GM23338 (cell line): ENCODE measurements at regions not wholly inside any gene's neighbourhood (a gene's known extent, or its start where the extent isn't known, plus 50 kb on each side); places are given as distances from the start of the nearest gene placed in this dataset.

Experiments used
- CREB1 ChIP-seq: fragments of 250-450 bp; sonication (Bioruptor Pico); IDR thresholded peaks from 2 replicates; pipeline ENCODE4 v1.5.0; 2020; ENCODE audit warnings: low read depth, mild to moderate bottlenecking, moderate library complexity
- CTCF ChIP-seq, 2 experiments: fragments of 200-600 bp in 1 of 2; sonication (generic) in 1 of 2; conservative IDR thresholded peaks; 2 replicates each; pipeline versions ENCODE4 v1.5.1 to v1.6.1; 2016 to 2017; ENCODE audit warnings: antibody characterized with exemption in 2 of 2, low read depth in 2 of 2, mild to moderate bottlenecking in 2 of 2, moderate library complexity in 1 of 2
- EZH2 ChIP-seq: fragments of 200-600 bp; sonication (generic); IDR thresholded peaks from one replicate; pipeline ENCODE4 v1.8.0; 2017; ENCODE audit warnings: antibody characterized with exemption, mild to moderate bottlenecking, low read depth; ENCODE audit not compliant: unreplicated experiment
- EZH2phosphoT487 ChIP-seq: fragments of 200-600 bp; sonication (generic); IDR thresholded peaks from one replicate; pipeline ENCODE4 v1.8.1; 2018; ENCODE audit warnings: antibody characterized with exemption; ENCODE audit not compliant: unreplicated experiment
- JUNB ChIP-seq: IDR thresholded peaks from one replicate; pipeline ENCODE4 v1.6.1; 2016; ENCODE audit warnings: antibody characterized with exemption; ENCODE audit not compliant: unreplicated experiment
- NANOG ChIP-seq: IDR thresholded peaks from 2 replicates; pipeline ENCODE4 v1.6.1; 2016; ENCODE audit warnings: antibody characterized with exemption, borderline replicate concordance
- POLR2AphosphoS5 ChIP-seq: IDR thresholded peaks from 2 replicates; pipeline ENCODE4 v1.6.1; 2016; ENCODE audit warnings: antibody characterized with exemption, low read depth
- REST ChIP-seq: IDR thresholded peaks from one replicate; pipeline ENCODE4 v1.6.1; 2018; ENCODE audit warnings: antibody characterized with exemption; ENCODE audit not compliant: unreplicated experiment
- STAT1 ChIP-seq: IDR thresholded peaks from one replicate; pipeline ENCODE4 v1.6.1; 2016; ENCODE audit warnings: antibody characterized with exemption; ENCODE audit not compliant: unreplicated experiment
- ZNF114 ChIP-seq: fragments of 250-450 bp; sonication (Bioruptor Pico); IDR thresholded peaks from 2 replicates; pipeline ENCODE4 v1.5.0; 2020; ENCODE audit warnings: mild to moderate bottlenecking, moderate library complexity
- ZNF331 ChIP-seq: fragments of 250-450 bp; sonication (Bioruptor Pico); IDR thresholded peaks from 2 replicates; pipeline ENCODE4 v1.5.0; 2020; ENCODE audit warnings: low read depth, mild to moderate bottlenecking, moderate library complexity

DNA sequence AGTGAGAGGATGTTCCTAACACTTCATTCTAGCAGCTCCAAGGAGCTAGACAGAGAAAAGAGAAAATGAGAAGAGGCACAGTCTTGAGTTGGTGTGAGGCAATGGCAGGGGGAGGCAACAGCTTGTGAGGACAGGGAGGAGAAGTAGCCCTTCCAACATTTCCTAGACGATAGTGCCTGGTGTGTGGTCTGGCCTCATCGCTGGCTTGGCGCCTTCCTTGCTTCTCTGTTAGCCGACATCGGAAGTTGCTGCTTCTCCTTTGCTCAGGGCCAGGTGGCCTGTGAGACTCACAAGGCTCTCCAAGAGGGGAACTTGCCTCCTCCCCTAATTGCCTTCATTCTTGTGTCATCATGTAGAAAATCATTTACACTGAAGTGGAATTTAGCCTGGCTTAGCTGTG is 208.7 kb downstream of the MAP2K4 start:
- no peak for TF ChIP-seq EZH2phosphoT487
- no peak for TF ChIP-seq CTCF (conservative IDR thresholded peaks at IDR 0.05; ENCODE audit: low read depth in 2 of 2)
- TF ChIP-seq EZH2, result no peak
- no peak for TF ChIP-seq NANOG
- no peak for TF ChIP-seq REST
- TF ChIP-seq POLR2AphosphoS5, result no peak
- TF ChIP-seq JUNB, result no peak
- TF ChIP-seq STAT1, result no peak
- TF ChIP-seq ZNF114 (CRISPR knock-in tag), result no peak
- TF ChIP-seq CREB1 (CRISPR knock-in tag), result no peak
- TF ChIP-seq ZNF331 (CRISPR knock-in tag), result no peak
